Pancreas (tissue), 10 donors: ENCODE measurements at regions not wholly inside any gene's neighbourhood (a gene's known extent, or its start where the extent isn't known, plus 50 kb on each side); places are given as distances from the start of the nearest gene placed in this dataset.

ENCODE experiments used
- ATAC-seq, 4 donors: fragments of 200-7000 bp; cut with Tn5 transposase; one replicate each; pipeline versions ENCODE4 v1.8.0 to v1.9.1; 2020; ENCODE audit warnings: mild to moderate bottlenecking in 4 of 4, moderate library complexity in 4 of 4
- DNase-seq, 6 donors: peaks; one replicate each; pipeline ENCODE4 v3.0.0-alpha.2; 2020
- FAIRE-seq: peaks from 2 replicates; lab custom pipeline; 2012; peaks lifted over from hg19 to GRCh38; lab: Jason Lieb, UNC
- H3K27ac ChIP-seq, 4 donors: fragments of 200-600 bp; sonication (generic); 1 replicate in 3 of 4; 2 replicates in 1 of 4; pipeline versions ENCODE4 v1.5.0 to v1.8.0; 2020
- H3K27me3 ChIP-seq, 4 donors: fragments of 200-600 bp; one replicate each; pipeline ENCODE4 v1.8.0; 2021
- H3K36me3 ChIP-seq, 3 donors: fragments of 200-600 bp; sonication (generic) in 1 of 3; one replicate each; pipeline versions ENCODE4 v1.5.0 to v1.8.0; 2020 to 2021
- H3K4me1 ChIP-seq, 3 donors: fragments of 200-600 bp; one replicate each; pipeline ENCODE4 v1.8.0; 2021
- H3K4me3 ChIP-seq, 4 donors: fragments of 200-600 bp; sonication (generic) in 2 of 4; one replicate each; pipeline versions ENCODE4 v1.5.0 to v1.8.0; 2020 to 2021
- H3K9me3 ChIP-seq, 4 donors: fragments of 200-600 bp; one replicate each; pipeline ENCODE4 v1.8.0; 2021
- CTCF ChIP-seq, 4 donors: fragments of 200-600 bp; sonication (generic) in 3 of 4; IDR thresholded peaks; one replicate each; pipeline versions ENCODE4 v1.5.0 to v1.8.0; 2021; ENCODE audit warnings: antibody characterized with exemption in 4 of 4
- WGBS, 2 donors: extraction: QIAGEN DNeasy Blood & Tissue Kit; methylation state at CpG; one replicate each; pipeline ENCODE4 v1.1.7; 2013; 5-methylcytosine and 5-hydroxymethylcytosine counted together
- intact Hi-C, 3 donors: fragments of 100-400 bp; cut with DNase I; formaldehyde crosslinking; loops; one replicate each; pipeline versions ENCODE4 v1.11.1 to v1.14.2; 2022
- donor health status: healthy with polysubstance abuse.
- donor health status: DM: no; HTN: no; CAD: no; lungs with moderate emphysema.
- donor health status: DM: no; HTN: no; CAD: no.
- donor health status: control.
- donor health status: control.
- donor health status: Bipolar disorder and iron deficiency.
- donor health status: DM: yes; HTN: yes; CAD: no.
- donor health status: DM: no; HTN: no; CAD: no.
- donor health status: DM: no; HTN: no; CAD: no.
- donor health status: DM: yes; HTN: yes; CAD: no.

DNA sequence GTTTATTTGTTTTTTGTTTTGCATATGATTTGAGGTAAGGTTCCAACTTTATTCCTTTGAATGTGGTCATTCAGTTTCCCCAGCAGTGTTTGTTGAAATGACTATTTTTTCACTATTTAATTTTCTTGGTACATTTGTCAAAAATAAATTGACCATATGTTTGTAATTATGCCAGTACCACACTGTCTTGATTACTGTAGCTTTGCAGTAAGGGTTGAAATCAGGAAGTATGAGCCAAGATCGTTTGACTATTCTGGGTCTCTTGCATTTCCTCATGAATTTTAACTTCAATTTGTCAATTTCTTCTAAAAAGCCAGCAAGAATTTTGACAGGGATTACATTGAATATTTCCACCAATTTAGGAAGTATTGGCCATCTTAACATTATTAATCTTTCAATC is 199.3 kb upstream of the PPFIA2 start:
- Histone ChIP-seq H3K9me3 (no peaks in the 10 kb centered on the region), H3K4me3 (no peak overlapping the region), H3K27ac (no peak overlapping the region), H3K36me3 (no peaks in the 10 kb centered on the region), H3K4me1 (no peaks in the 10 kb centered on the region), H3K27me3 (no peaks in the 10 kb centered on the region)
- FAIRE-seq (no peak), DNase-seq (no peak), ATAC-seq (no peak)
- intact Hi-C loops, result no loop called here
- no peak for TF ChIP-seq CTCF (IDR thresholded peaks at IDR 0.05)
- 57 to 59% methylated on average over 1 of the region's 1 CpG for WGBS, 2 donors

GRCh38 chr12:81957631-81958030 is 198.5 kb upstream of the PPFIA2 start:
- Histone ChIP-seq H3K27me3 (no peaks in the 10 kb centered on the region), H3K9me3 (no peaks in the 10 kb centered on the region), H3K36me3 (no peaks in the 10 kb centered on the region), H3K4me3 (no peak overlapping the region), H3K27ac (no peak overlapping the region), H3K4me1 (no peaks in the 10 kb centered on the region)
- DNase-seq, result no peak
- no peak for ATAC-seq
- FAIRE-seq, result no peak
- intact Hi-C loops, result no loop called here
- no peak for TF ChIP-seq CTCF (IDR thresholded peaks at IDR 0.05)

GRCh38 chr12:81956468-81956860 is 197.3 kb upstream of the PPFIA2 start:
- no peak for DNase-seq
- TF ChIP-seq CTCF (IDR thresholded peaks at IDR 0.05), result no peak
- intact Hi-C loops, result no loop called here
- H3K27me3 ChIP-seq, result no peaks in the 10 kb centered on the region
- WGBS, 2 donors, result 40 to 93% methylated on average over 1 of the region's 1 CpG
- ATAC-seq, result no peak
- H3K27ac ChIP-seq, result no peak overlapping the region
- no peaks in the 10 kb centered on the region for H3K36me3 ChIP-seq
- H3K4me1 ChIP-seq, result no peaks in the 10 kb centered on the region
- no peak overlapping the region for H3K4me3 ChIP-seq
- no peak for FAIRE-seq
- H3K9me3 ChIP-seq, result no peaks in the 10 kb centered on the region

DNA sequence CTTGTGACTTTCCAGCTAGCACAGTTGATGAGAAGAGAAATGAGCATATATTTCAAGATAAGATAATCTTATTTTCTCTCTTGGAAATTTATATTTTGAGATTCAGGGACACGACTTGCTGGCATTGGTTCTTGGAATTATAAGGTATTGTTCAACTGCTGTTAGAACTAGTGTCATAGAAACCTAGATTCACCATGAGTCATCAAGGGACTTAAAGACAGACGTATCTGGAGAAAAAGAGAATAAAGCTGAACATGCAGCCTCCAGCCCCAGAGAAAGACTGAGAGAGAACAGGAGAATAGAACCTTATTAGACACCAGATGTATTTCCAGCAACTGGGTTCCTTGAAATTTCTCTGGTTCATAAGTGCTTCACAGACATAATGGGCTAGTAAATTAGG is 194.4 kb upstream of the PPFIA2 start:
- intact Hi-C loops, result no loop called here
- Histone ChIP-seq H3K27ac (no peak overlapping the region), H3K9me3 (no peaks in the 10 kb centered on the region), H3K4me3 (no peak overlapping the region), H3K4me1 (no peaks in the 10 kb centered on the region), H3K36me3 (no peaks in the 10 kb centered on the region), H3K27me3 (no peaks in the 10 kb centered on the region)
- 39 to 61% methylated on average over 2 of the region's 2 CpGs for WGBS, 2 donors
- DNase-seq (no peak), FAIRE-seq (no peak), ATAC-seq (no peak)
- no peak for TF ChIP-seq CTCF (IDR thresholded peaks at IDR 0.05)

GRCh38 chr12:81950871-81951270 is 191.7 kb upstream of the PPFIA2 start:
- Histone ChIP-seq H3K4me1 (no peaks in the 10 kb centered on the region), H3K9me3 (no peaks in the 10 kb centered on the region), H3K36me3 (no peaks in the 10 kb centered on the region), H3K27me3 (no peaks in the 10 kb centered on the region), H3K4me3 (no peak overlapping the region), H3K27ac (no peak overlapping the region)
- WGBS, 2 donors, result 75 to 86% methylated on average over 3 of the region's 3 CpGs
- TF ChIP-seq CTCF (IDR thresholded peaks at IDR 0.05), result no peak
- DNase-seq (no peak), FAIRE-seq (no peak), ATAC-seq (no peak)
- intact Hi-C loops, result no loop called here
